ENCODE measurements at regions not wholly inside any gene's neighbourhood (a gene's known extent, or its start where the extent isn't known, plus 50 kb on each side); places are given as distances from the start of the nearest gene placed in this dataset.

DNA sequence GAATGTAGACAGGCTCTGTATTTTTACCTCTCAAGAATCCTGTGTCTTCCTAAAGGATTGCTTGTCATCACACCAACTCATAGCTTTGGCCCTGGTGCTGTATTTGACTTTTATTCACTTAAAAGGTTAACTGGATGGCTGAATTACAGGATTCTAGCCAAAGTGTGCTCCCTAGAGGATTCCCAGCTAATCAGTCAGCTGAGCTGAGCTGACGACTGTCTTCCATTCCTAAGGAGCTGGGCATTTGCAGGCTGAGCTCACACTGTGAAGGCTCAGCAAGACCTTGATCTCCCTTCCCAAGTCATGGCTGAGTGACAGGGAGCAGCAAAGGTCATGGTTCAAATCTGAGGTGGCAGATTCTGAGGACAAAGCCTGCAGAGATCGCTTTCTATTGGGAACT is 59.0 kb upstream of the PALM2AKAP2 start:
- Histone ChIP-seq H2AFZ (ENCODE audit: low read length) (0 out of 2 replicates have a peak overlapping the region, but pooled peaks have one; percentile 73), H3K9ac (replicated peaks in 1 of 4; ENCODE audit: extremely low read depth in 1 of 4, low read depth in 3 of 4, low read length in 3 of 4) (no peak overlapping the region), H3K23me2 (ENCODE audit: low read depth, low read length) (no peaks in the 10 kb centered on the region), H3K79me1 (ENCODE audit: low read depth, low read length) (no peaks in the 10 kb centered on the region), H2BK12ac (ENCODE audit: low read depth, low read length) (no peak overlapping the region), H4K5ac (ENCODE audit: insufficient read length, low read depth, low read length) (no peak overlapping the region), H3K27ac (ENCODE audit: low read depth, low read length) (no peak overlapping the region), H3K4me2 (ENCODE audit: insufficient read depth in 1 of 2, low read depth in 2 of 2, low read length in 2 of 2) (no peak overlapping the region), H2BK20ac (ENCODE audit: low read length) (no peak overlapping the region), H3K4me1 (replicated peaks in 1 of 4; ENCODE audit: control insufficient read depth in 3 of 4, insufficient read depth in 4 of 4, low read length in 3 of 4) (no peaks in the 10 kb centered on the region), H3K4ac (replicated peaks; ENCODE audit: insufficient read length, low read depth, low read length) (no peak overlapping the region), H3K23ac (ENCODE audit: insufficient read length) (no peak overlapping the region), H4K91ac (replicated peaks; ENCODE audit: insufficient read length, low read length) (no peak overlapping the region), H4K8ac (ENCODE audit: extremely low read depth, insufficient read depth, low read length) (no peak overlapping the region), H4K20me1 (replicated peaks in 1 of 2; ENCODE audit: control insufficient read depth in 1 of 2, insufficient read depth in 2 of 2, low read length in 2 of 2) (no peaks in the 10 kb centered on the region), H3K9me3 (ENCODE audit: insufficient read depth in 2 of 2, low read depth in 1 of 2, low read length in 1 of 2) (no peaks in the 10 kb centered on the region), H2BK120ac (replicated peaks; ENCODE audit: low read depth, low read length) (no peak overlapping the region), H3K4me3 (ENCODE audit: extremely low read depth in 1 of 4, insufficient read depth in 2 of 4, low read depth in 3 of 4, low read length in 4 of 4) (no peak overlapping the region), H3K27me3 (replicated peaks in 1 of 4; ENCODE audit: control insufficient read depth in 3 of 4, extremely low read depth in 1 of 4, insufficient read depth in 3 of 4, low read length in 3 of 4) (no peaks in the 10 kb centered on the region), H3K36me3 (ENCODE audit: control insufficient read depth in 2 of 4, insufficient read depth in 4 of 4, low read length in 3 of 4) (no peaks in the 10 kb centered on the region), H3K79me2 (ENCODE audit: control insufficient read depth in 1 of 2, insufficient read depth in 2 of 2, low read length in 2 of 2) (no peaks in the 10 kb centered on the region), H3K18ac (ENCODE audit: extremely low read depth, low read length) (no peak overlapping the region), H3K56ac (replicated peaks; ENCODE audit: insufficient read length, low read depth, low read length) (no peak overlapping the region), H2AK5ac (ENCODE audit: low read depth, low read length) (no peak overlapping the region), H2BK15ac (ENCODE audit: low read length) (no peak overlapping the region), H2BK5ac (ENCODE audit: low read depth, low read length) (no peak overlapping the region), H3K14ac (ENCODE audit: insufficient read length) (no peak overlapping the region)
- ChIA-PET CTCF (ENCODE audit: partially characterized antibody) (interaction anchor here (0.7 to 1.3 kb wide), 9 partner anchors 9 to 165 kb away, joined by 3 to 6 read pairs (median 3); no protein-coding TSS in a partner anchor), POLR2A (ENCODE audit: partially characterized antibody) (no interaction called here)
- DNase-seq (ENCODE audit: low read depth in 1 of 2, low spot score in 2 of 2) (no peak), FAIRE-seq (peak; percentile 72)
- WGBS, 2 experiments (ENCODE audit: extremely low coverage in 1 of 2, insufficient coverage in 1 of 2, insufficient read length in 1 of 2, insufficient replicate concordance in 2 of 2, low coverage in 1 of 2, low lambda C conversion rate in 2 of 2, missing lambda C conversion rate in 1 of 2) = 66% methylated on average over 2 of the region's 2 CpGs; no CpG with 5 or more reads in 1 of the 2 experiments
- TF ChIP-seq BACH1 (IDR thresholded peaks at IDR 0.05; ENCODE audit: low read length) (no peak), CHD2 (IDR thresholded peaks at IDR 0.05; ENCODE audit: low read length) (no peak), SP1 (IDR thresholded peaks at IDR 0.05; ENCODE audit: low read depth, low read length) (no peak), JUND (IDR thresholded peaks at IDR 0.05; ENCODE audit: low read length) (no peak), SUZ12 (IDR thresholded peaks at IDR 0.05; ENCODE audit: low read length) (no peak), SIRT6 (IDR thresholded peaks at IDR 0.05; ENCODE audit: low read length) (no peak), NRF1 (IDR thresholded peaks at IDR 0.05; ENCODE audit: low read depth, low read length) (no peak), POLR2AphosphoS5 (IDR thresholded peaks at IDR 0.05; ENCODE audit: low read depth, low read length) (no peak), NANOG (IDR thresholded peaks at IDR 0.05; ENCODE audit: insufficient read depth, low read depth, low read length, poor library complexity, severe bottlenecking) (peak; percentile 27), SRF (IDR thresholded peaks at IDR 0.05; ENCODE audit: low read depth, low read length) (no peak), POU5F1 (IDR thresholded peaks at IDR 0.05; ENCODE audit: low read depth, low read length) (no peak), TAF7 (optimal IDR thresholded peaks at IDR 0.05; ENCODE audit: borderline replicate concordance, low read depth, low read length) (no peak), EGR1 (IDR thresholded peaks at IDR 0.05; ENCODE audit: borderline replicate concordance, low read depth, low read length) (no peak), CBX5 (IDR thresholded peaks at IDR 0.05; ENCODE audit: low read depth, low read length) (no peak), BRCA1 (IDR thresholded peaks at IDR 0.05; ENCODE audit: low read depth, low read length) (no peak)
- TF ChIP-seq, protein P1, sequence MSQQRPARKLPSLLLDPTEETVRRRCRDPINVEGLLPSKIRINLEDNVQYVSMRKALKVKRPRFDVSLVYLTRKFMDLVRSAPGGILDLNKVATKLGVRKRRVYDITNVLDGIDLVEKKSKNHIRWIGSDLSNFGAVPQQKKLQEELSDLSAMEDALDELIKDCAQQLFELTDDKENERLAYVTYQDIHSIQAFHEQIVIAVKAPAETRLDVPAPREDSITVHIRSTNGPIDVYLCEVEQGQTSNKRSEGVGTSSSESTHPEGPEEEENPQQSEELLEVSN (IDR thresholded peaks at IDR 0.05) = no peak
